ENCODE measurements at regions not wholly inside any gene's neighbourhood (a gene's known extent, or its start where the extent isn't known, plus 50 kb on each side); places are given as distances from the start of the nearest gene placed in this dataset.

- DNase-seq (ENCODE audit: low read depth, low spot score) = no peak
Measured at GRCh38 chr3:124091716-124092115, 99.8 kb upstream of the ROPN1 start.

- DNase-seq (ENCODE audit: low read depth, low spot score) = no peak
Measured at GRCh38 chr3:124092811-124093210, 100.9 kb upstream of the ROPN1 start.

DNA sequence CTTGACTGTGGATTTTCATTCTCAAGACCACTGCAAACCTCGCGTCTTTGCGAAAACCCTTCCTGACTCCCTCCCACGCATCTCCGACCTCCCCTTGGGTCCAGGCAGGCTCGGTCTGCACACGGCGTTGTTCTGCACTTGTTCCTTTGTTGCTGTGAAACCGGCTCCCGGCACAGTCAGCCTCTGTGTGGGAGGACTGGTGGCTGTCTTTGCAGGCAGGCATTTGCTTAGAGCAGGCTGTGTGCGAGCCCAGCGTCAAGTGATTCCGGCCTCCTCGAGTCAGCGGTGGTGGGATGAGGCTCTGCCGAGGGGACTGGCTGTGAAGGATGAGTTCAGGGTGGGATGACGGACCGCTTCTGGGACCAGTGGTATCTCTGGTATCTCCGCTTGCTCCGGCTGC, 102.6 kb upstream of the ROPN1 start:
- no peak for DNase-seq (ENCODE audit: low read depth, low spot score)

GRCh38 chr3:124097362-124098131, 105.6 kb upstream of the ROPN1 start:
- no peak for DNase-seq (ENCODE audit: low read depth, low spot score)

- no peak for DNase-seq (ENCODE audit: low read depth, low spot score)
Measured at GRCh38 chr3:124101643-124102042, 109.7 kb upstream of the ROPN1 start.

DNA sequence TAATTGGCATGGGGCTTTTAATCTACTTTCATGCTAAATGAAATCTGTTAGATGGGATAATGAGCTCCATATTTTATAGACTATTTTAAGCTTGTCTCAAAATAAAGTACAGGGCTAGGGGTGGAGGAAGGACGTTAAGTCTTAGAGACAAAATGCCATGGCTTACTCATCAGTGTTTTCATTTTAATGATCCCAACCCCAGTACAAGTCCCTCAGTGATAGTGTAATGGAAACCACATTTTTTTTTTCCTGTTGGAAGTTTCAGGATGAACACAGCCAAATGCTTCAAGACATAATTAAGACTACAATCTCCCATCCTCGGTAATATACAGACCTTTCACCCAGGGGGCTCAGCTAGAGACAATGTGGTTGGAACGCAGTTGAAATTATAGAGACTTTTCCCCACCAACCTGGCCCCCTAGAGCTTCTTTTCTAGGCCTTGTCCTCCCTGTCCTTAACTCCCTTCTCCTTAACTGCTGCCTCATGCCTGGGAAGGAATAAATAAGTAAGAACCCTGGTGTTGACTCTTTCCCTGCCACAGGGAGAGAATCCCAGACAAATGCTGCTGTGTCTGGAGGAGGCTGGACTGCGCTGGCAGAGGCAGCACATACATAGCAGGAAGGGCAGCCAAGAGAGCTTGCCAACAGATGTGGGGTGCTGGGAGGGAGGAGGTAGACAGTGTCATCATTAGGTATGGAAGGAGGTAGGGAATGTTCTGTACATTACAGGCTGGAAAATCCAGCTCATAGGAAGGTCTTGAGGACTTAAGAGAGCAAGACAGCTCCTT, 115.4 kb upstream of the ROPN1 start:
- DNase-seq (ENCODE audit: low read depth, low spot score) = no peak

DNA sequence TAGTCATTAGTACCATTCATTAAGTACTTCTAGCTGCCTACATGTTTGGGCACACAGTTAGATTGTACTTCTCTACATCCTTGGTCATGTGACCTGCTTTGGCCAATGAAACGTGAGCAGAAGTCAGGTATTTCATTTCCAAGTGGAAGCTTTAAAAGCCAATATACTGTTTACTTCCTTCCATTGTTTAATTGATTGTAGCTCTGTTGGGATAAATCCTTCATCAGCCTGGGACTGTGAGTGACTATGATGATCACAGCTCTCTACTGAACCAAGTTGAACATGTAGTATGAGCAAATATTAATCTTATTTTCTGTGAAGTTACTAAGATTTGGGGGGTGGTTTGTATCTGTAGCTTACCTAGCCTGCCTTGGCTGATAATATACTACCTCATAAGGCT, 116.5 kb upstream of the ROPN1 start:
- DNase-seq (ENCODE audit: low read depth, low spot score) = no peak

GRCh38 chr3:124113485-124113884, 121.6 kb upstream of the ROPN1 start:
- DNase-seq (ENCODE audit: low read depth, low spot score) = no peak

DNA sequence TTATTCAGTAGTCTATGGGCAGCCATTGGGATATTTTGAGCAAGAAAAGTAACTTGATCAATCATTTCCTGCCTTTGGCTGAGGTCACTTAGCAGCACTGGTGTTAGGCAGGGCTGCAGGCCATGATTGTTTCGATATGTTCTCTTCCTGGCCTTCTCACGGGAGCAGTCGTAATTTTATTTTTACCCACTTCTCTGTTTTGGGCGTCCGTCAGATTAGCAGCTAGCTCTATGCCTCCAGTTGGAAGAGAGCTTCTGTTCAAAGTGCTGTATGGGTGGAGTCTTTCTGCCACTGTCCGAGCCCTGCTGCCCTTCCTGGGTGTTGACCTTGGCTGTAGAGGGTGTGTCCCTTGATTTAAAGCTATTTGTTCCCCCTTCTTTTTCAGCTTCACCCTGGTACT, 123.4 kb upstream of the ROPN1 start:
- DNase-seq (ENCODE audit: low read depth, low spot score) = no peak

- no peak for DNase-seq (ENCODE audit: low read depth, low spot score)
Measured at GRCh38 chr3:124115956-124116355, 124.0 kb upstream of the ROPN1 start.

DNA sequence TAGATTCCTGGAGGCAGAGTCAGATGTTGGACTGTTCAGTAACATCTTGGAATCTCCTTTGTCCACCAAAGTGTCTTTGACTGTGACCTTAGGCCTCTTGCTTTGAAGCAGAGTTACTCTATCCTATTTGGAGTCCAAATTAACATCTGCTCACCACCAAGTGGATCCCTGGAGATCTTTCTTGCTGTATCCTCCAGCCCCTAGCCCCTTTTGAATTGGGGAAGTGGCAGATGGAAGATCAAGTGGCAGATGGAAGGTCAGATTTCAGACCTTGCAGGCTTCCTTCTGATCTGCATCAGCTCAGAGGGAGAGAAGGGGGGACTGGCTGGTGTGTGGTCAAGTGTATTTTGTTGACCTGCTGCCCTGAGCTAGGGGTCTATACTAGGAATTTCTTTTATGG, 125.0 kb upstream of the ROPN1 start:
- no peak for DNase-seq (ENCODE audit: low read depth, low spot score)

DNA sequence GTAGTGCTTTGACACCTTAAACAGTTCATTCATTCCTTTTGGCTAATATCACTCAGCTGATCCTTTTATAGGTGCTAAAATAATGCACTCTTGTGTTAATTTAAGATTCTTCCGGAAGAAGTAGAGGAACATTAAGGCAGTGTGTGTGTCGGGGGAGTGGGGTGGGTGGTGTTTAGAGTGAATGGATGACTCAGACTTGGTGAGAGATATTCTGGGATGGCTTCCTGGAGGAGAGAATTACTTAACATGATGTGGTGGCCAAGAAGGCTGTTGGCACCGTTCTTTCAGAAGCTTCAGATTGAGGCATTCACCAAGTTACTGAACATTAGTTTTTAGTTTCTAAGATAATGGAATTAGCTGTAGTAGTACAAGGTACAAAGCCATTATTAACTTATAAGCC, 125.6 kb upstream of the ROPN1 start:
- DNase-seq (ENCODE audit: low read depth, low spot score) = no peak

- no peak for DNase-seq (ENCODE audit: low read depth, low spot score)
Measured at GRCh38 chr3:124118397-124118796, 126.5 kb upstream of the ROPN1 start.

- DNase-seq (ENCODE audit: low read depth, low spot score) = no peak
Measured at GRCh38 chr3:124119056-124119716, 127.3 kb upstream of the ROPN1 start.

DNA sequence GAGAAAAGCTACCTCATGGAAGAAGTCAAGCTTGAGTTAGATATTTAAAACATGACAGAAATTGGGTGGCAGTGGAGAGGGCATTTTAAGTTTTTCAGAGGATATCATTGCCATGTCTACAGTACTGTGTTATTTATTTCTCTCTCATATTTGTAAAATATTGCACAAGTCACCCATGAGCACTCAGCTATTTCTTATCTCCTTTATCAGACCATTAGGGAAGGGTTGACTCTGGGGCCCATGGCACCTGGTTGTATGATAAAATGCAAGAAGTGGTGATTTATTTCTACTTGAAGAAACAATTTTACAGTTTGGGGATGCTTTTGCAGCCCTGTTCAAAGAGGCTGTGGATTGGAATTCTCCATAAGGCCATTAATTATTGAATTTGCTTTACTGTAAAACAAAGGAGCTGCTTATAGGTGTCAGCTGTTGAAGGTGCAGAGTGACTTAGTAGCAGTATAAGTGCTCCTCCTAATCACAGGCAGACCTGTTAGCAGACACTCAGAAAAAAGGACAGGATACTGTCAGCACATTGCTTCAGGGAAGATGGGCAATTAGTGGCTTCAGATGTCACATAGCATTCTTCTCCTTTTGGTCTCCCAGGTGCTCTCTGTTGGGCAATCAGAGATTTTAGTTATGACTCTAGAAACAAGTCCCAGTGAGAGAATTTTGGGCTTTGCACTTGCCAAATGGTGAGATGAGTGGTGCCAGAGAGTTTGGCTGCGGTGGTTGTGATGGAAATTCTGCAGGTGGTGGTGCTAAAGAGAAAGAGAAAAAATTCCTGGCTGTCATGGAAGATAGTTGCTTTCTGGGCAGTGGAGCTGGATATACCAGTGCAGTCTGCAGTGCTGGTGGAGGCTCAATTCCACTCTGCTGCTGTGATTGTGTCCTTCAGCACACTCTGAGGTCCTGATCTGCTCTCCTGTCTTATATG, 129.7 kb upstream of the ROPN1 start:
- no peak for DNase-seq (ENCODE audit: low read depth, low spot score)

DNA sequence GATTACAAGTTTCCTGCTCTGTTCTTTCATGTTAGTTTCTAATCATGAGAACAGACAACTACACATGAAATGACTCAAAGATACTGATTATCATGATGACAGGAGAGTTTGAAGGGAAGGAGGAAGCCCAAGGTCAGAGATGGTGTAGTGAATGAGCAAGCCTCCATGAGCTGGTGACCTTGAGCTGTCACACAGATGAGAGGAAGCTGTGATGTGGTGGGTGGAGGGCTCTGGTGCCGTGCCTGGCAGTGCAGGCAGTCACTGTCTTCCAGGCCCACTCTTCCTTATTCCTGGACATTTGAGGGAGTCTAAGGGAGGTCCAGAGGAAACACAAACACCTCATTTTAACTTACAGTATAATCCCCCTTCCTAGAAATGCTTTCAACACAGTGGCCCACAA, 133.4 kb upstream of the ROPN1 start:
- no peak for DNase-seq (ENCODE audit: low read depth, low spot score)

- DNase-seq (ENCODE audit: low read depth, low spot score) = no peak
Measured at GRCh38 chr3:124126436-124127023, 134.6 kb upstream of the ROPN1 start.

DNA sequence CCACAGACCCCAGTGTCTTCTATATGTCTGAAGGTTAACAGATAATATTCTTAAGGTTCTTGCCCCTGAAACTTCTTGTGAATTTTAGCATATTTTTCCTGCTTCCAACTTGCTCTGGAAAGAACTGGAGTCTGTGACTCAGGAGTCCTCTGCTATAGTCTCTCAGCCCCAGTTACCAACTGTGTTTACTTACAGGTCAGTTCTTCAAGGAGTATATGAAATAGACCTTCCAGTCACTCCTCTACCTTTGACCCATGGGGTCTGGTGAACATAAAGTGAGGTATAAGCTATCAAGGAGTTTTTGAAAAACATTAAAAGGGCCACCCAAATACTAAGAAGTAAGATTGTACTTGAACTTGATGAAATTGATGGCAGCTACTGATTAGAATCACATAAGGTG, 139.2 kb upstream of the ROPN1 start:
- no peak for DNase-seq (ENCODE audit: low read depth, low spot score)

DNA sequence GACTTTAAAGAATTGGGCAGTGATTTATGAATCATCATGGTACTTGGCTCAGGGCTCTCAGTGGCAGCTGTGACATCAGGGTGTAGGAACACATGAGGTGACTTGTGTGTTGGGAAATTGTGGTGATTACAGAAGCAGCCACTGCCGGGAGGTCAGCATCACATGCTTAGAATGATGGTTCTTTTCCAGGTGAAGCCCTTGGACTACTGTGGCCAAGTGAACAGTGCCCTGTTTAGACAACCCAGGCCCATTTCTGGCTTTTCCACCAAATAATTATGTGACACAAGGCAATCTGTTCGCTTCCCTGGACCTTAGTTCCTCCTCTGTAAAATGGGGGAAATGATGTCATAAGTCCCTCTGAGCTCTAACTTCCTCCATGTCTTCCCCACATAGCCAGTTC, 139.7 kb upstream of the ROPN1 start:
- no peak for DNase-seq (ENCODE audit: low read depth, low spot score)

- no peak for DNase-seq (ENCODE audit: low read depth, low spot score)
Measured at GRCh38 chr3:124132813-124133212, 140.9 kb upstream of the ROPN1 start.

DNA sequence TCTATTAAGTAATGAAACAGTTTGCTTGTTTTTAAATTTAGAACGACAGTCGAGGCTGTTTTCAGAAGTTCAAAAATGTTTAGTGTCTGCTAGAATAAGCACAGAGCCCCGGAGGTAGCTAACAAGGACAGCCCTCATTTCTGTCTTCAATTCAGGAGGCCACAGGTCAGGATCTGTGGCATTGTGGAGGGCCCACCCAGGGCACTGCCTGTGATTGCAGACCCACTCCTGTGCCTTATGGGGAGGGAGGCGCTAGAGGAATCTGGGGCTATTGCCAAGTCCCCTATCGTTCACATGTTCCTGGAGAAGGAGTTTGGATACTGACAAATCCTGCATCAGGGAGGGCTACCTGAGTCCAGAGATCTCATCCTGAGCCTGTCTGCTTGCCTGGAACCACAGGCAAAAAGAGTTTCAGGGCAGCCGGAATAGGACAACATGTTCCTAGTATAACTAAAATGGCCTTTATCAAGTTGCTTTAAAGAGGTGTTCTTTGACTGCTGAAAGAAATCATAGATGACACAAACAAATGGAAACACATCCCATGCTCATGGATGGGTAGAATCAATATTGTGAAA, 141.5 kb upstream of the ROPN1 start:
- no peak for DNase-seq (ENCODE audit: low read depth, low spot score)

Measured in activated CD4-positive, CD25-positive, alpha-beta regulatory T cell treated with anti-CD3 and anti-CD28 coated beads, Interleukin-2, amount 50 U/mL, for 16 hours (primary cell).